Right renal cortex interstitium (tissue), 3 donors: ENCODE measurements at regions not wholly inside any gene's neighbourhood (a gene's known extent, or its start where the extent isn't known, plus 50 kb on each side); places are given as distances from the start of the nearest gene placed in this dataset.

Experiments used
- DNase-seq, 3 donors: peaks; one replicate each; pipeline ENCODE4 v3.0.0-alpha.2; 2013; ENCODE audit warnings: low read depth in 3 of 3, low spot score in 2 of 3

DNA sequence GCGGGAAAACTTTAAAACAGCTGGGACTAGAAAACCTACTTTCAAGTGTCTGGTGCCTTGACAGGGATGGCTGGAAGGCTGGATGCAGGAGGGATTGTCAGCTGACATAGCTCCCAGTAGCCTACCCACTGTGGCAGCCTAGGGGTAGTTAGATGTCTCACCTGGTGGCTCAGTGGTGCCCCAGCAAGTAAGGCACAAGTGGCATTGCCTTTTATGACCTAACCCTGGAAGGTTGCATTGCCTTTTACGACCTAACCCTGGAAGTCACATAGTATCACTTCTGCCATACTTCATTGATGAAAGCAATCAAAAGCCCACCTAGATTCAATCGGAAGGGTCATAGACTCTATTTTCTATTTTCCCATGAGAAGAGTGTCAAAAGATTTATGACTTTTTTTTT is 724.7 kb upstream of the TBX3 start:
- DNase-seq: no peak

DNA sequence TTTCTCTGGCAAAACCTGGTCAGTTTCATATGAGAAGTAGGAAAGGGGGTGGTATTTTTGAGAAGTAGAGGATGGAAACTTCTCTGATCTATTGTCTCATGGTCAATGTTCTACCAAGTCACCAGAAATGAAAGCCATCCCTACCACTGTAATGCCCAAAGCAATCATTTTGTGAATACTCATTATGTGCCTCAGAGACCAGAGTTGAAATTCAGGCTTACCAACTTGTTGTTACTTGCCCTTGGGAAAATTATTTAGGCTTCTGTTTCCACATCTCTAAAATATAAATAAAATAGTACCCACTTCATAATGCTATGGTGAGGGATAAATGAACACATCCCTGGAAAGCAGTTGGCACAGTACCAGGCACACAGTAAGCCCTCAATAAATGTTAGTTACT is 723.7 kb upstream of the TBX3 start:
- DNase-seq: no peak

GRCh38 chr12:115407036-115407435 is 723.1 kb upstream of the TBX3 start:
- DNase-seq: no peak

DNA sequence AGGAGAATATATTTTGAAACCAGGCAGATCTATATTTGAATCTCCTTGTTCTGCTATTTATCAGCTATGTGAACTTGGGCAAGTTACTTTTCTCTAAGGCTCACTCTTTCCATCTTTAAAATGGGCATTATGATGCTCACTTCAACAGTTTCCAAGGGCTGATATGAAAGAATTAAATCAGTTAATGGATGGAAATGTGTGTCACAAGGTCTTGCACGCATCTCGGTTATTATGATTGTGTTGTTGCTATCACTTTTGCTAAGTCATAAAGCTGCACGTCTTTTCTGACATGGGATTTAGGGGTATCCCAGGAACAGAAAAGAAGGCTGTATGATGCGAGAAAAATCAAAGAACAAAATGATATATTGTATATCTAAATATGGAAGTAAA is 721.5 kb upstream of the TBX3 start:
- DNase-seq: no peak

GRCh38 chr12:115404761-115405470 is 720.9 kb upstream of the TBX3 start:
- no peak for DNase-seq

- DNase-seq: no peak
Observed at GRCh38 chr12:115403689-115404088, 719.7 kb upstream of the TBX3 start.

DNA sequence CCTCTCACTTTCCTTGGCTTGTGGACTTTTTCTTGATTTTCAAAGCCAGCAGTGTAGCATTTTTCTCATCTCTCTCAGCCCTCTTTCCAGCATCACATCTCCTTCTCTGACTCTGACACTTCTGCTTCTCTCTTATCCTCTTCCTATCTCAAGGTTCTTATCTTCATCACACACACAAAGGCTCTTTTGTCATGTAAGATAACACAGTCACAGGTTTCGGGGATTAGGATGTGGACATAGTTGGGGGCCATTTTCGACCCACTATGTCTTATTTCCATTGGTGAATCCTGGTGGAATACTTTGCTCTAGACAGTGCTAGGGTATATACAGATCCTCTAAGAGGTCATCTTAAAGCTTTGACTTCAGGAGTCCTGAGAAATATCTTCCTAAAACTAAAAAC is 719.3 kb upstream of the TBX3 start:
- DNase-seq: no peak

GRCh38 chr12:115402443-115403180 is 718.6 kb upstream of the TBX3 start:
- DNase-seq: no peak

DNA sequence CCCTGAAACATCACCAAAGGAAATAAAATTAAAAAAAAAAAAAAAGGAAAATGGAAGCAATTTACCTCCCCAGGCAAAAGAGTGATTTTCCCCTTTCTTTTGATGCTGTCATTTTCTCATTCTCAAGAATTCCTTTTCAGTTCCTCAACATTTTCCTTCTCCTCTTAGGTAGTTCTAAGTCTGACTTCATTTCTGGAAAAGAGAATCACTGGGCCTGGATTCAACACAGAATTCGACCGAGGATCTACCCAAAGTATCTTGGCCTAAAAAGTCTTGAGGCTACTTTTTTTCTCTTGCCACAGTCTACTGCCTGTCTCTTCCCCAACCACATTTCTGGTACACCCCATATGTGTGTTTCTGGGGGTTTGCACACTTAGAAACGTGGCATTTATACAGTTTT is 717.8 kb upstream of the TBX3 start:
- no peak for DNase-seq

DNA sequence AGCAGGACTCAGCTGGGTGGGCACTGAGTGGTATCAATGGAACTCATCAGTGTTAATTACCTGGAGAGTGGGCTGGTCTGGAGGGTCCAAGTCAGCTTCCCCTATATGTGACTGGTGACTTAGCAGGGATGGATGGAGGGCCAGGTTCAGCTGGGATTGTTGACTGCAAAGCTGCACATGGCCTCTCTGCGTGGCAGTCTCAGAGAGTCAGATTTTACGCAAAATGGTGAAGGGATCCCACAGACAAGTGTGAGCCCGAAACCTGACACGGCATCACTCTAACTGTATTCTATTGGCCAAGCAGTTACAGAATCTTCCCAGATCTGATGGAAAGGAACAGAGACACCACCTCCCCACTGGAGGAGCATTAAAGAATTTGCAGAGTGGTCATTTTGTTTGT is 716.0 kb upstream of the TBX3 start:
- DNase-seq: no peak

DNA sequence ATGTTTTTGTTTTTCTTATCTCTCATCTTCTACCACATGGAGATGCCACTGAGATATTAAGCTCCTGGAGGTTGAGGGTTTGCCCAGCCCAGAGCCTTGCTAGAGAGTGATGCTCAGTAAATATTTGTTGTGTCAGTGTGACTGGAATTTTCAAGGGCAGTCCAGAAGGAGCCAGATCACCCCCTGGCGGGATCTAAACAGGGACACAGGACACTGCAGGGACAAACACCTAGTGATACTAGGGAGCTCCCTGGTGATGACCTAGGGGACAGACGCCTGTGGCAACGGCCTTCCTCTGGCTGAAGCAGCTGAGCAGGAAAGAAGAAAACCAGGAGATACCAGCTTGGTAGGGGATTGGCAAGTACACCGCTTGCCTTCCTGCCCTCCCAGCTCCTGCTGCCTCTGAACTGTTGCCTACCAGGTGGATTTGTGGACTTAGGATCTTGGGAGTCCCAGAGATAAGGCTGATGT is 714.4 kb upstream of the TBX3 start:
- DNase-seq: no peak

DNA sequence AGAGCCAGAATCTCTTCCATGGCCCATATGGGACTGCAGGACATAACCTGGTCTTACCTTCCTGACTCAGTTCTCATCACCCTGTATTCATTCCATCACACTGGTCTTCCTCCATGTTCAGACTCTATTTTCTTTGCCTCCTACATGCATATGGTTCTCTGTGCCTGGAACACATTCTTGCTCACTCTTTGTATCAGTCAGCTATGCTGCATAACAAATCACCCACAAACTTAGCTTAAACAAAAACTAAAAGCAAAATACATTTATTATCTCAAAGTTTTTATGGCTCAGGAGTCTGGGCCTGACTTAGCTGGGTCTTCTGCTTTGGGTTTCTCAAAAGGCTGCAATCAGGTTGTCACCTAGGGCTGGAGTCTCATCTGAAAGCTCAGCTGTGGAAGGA is 712.6 kb upstream of the TBX3 start:
- no peak for DNase-seq

- no peak for DNase-seq
Observed at GRCh38 chr12:115394496-115395220, 710.7 kb upstream of the TBX3 start.

GRCh38 chr12:115388139-115388538 is 704.2 kb upstream of the TBX3 start:
- no peak for DNase-seq

GRCh38 chr12:115387467-115387901 is 703.5 kb upstream of the TBX3 start:
- no peak for DNase-seq

DNA sequence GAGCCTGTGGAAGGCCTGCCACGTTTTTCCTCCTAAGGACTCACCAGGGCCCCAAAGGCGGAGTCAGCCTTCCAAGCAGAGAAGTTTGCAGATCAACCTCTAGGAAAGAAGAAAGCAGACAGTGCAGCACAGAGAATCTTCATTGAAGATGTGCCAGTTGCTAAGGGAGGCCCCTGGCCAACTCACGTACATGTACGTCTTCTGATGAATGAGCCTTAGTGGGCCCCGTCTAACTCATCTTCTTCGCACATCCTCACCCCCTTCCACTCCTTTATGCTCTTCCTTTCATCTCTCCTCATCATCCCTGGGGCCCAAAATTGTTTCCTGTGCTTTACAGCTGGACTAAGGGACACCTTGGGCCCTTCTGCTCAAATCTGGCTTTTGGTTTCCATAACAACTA is 703.0 kb upstream of the TBX3 start:
- no peak for DNase-seq

DNA sequence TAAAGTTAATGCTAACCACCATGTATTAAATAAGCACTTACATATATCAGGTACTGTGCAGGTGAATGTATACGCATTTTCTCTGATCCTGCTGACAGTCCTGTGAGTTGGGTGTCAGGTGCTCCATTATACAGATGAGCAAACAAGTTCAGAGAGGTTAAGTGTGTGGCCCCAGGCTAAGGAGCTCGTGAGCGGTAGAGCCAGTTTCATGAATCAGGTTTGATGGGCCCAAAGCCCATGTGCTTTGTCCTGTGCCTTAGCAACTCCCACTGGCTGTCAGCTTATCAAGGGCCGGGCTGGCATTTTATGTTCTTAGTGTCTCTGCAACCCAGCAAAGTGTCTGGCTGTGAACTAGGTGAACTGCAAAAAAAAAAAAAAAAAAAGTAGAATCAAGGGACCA is 701.2 kb upstream of the TBX3 start:
- no peak for DNase-seq

- DNase-seq: no peak
Observed at GRCh38 chr12:115384391-115384790, 700.4 kb upstream of the TBX3 start.

GRCh38 chr12:115383668-115384067 is 699.7 kb upstream of the TBX3 start:
- no peak for DNase-seq

- DNase-seq: no peak
Observed at GRCh38 chr12:115382681-115383080, 698.7 kb upstream of the TBX3 start.

DNA sequence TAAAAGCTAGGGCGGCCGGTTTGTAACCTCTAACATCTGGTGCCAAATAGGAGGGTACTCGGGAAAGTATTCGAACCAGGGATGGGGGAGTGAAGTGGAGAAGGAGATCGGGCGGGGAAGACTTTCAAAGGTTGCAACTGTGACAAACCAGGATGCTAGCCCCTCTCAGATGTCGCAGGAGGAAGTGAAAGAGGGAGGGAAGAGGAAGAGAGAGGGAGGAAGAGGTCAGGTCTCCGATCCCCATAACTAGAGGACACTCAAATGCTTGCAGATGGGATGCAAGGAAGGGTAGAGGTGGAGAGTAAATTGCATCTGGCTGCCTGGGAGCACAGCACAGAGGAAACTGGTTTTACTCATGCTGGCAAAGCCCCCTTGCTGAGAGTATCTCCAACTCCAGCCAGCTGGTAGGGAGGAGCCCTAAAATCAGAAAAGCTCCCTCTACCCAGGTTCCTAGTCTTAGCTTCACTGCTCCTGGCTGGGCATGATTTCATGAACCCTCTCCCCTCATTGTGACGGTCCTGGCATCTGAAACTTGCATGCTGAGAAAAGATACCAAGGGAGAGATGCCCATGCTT is 696.7 kb upstream of the TBX3 start:
- no peak for DNase-seq
